ENCODE measurements at regions not wholly inside any gene's neighbourhood (a gene's known extent, or its start where the extent isn't known, plus 50 kb on each side); places are given as distances from the start of the nearest gene placed in this dataset.

DNA sequence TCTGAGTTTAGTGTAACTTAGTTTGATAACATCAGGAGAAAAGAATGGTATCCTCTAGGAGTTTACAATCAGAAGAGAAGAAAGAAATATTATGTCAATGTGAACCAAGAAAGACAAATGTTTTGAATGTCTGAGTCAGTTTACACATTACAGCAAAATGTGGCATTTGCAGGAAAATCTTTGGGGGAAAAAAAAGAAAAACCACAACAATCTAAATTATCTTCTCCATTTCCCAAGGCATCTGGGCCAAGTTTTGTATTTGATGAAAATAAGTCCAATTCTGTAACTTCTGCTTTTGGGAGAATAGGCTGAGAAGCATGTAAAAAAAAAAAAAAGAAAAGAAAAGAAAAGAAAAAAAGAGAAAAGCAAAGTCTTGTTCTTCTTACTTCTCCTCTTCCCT lies 58.8 kb upstream of the FLRT2 start:
- intact Hi-C loops (cut with micrococcal nuclease): no loop called here
- Mint-ChIP-seq H3K4me3 (no peak overlapping the region), H3K27me3 (ENCODE audit: low read depth) (no peaks in the 10 kb centered on the region)

DNA sequence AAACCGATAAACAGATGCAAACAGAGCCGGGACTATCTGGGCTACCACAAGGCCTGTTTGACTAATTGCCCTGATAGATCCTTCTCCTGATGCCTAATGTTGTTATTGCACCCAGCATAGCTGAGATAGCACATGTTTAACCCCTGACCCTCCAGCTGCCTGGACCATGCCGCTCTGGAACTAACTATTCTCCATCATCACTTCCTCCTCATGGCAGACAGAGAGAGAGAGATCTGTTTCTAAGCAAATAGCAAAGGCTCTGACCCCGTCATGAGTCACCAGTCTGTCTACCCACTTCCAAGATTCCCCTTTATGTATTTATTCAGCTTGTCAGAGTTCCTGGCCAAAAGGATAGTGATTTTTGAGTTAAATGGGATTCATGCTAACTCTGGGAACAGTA lies 58.2 kb upstream of the FLRT2 start:
- CTCF ChIA-PET: no interaction called here
- no peak for DNase-seq
- Mint-ChIP-seq H3K36me3 (ENCODE audit: low read depth) (no peaks in the 10 kb centered on the region), H3K27me3 (ENCODE audit: low read depth) (no peaks in the 10 kb centered on the region), H3K9me3 (peaks cover 2% of the 10 kb centered on the region), H3K4me3 (no peak overlapping the region), H3K27ac (no peak overlapping the region), H3K4me1 (ENCODE audit: low read depth) (no peaks in the 10 kb centered on the region)
- intact Hi-C loops (cut with micrococcal nuclease): no loop called here

More for the DNA sequence above, 58.8 kb upstream of the FLRT2 start:
- no peaks in the 10 kb centered on the region for H3K9me3 Mint-ChIP-seq
- no peak overlapping the region for H3K27ac Mint-ChIP-seq
- no peaks in the 10 kb centered on the region for H3K36me3 Mint-ChIP-seq (ENCODE audit: low read depth)
- no peaks in the 10 kb centered on the region for H3K4me1 Mint-ChIP-seq (ENCODE audit: low read depth)
- no peak for DNase-seq
- CTCF ChIA-PET: no interaction called here

DNA sequence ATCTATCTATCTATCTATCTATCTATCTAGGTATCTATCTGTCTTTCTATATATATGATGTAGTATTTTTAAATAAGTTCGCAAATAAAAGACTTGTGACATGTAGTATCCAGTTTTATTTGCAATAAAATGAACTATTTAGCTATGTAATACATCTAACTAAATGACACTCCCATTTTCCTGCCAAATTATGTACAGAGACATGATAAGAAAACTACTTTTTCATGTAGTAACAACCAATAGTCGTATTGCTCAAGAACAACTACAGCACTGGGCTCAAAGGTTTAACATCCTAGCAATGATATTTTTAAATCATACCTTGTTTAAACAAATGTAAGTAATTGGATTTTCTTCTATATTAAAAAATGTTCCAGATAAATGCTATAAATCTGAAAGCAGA lies 55.5 kb upstream of the FLRT2 start:
- Mint-ChIP-seq H3K4me1 (ENCODE audit: low read depth) (no peaks in the 10 kb centered on the region), H3K4me3 (no peak overlapping the region), H3K9me3 (peaks cover 2% of the 10 kb centered on the region), H3K36me3 (ENCODE audit: low read depth) (no peaks in the 10 kb centered on the region), H3K27ac (no peak overlapping the region), H3K27me3 (ENCODE audit: low read depth) (no peaks in the 10 kb centered on the region)
- DNase-seq: no peak
- intact Hi-C loops (cut with micrococcal nuclease): no loop called here
- CTCF ChIA-PET: no interaction called here

DNA sequence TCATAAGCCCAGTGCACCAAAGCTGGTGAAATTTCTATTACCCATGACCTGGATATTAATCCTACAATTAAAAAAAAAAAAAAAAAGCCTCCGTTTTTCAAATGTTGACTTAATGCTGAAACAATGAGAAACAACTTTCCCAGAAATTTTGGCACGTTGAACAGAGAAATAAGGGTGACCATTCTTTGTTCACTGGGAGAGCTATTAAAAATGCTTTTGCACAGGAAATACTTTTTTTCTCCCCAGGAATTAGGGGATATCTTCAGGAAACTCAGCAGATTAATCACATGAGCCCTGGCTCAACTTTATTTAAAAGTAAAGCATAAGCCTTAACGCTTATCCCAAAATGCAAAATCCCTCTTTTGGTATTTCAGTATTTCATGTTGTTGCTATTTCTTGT lies 54.8 kb upstream of the FLRT2 start:
- Mint-ChIP-seq H3K27me3 (ENCODE audit: low read depth) (no peaks in the 10 kb centered on the region), H3K36me3 (ENCODE audit: low read depth) (no peaks in the 10 kb centered on the region), H3K27ac (no peak overlapping the region), H3K9me3 (peaks cover 2% of the 10 kb centered on the region), H3K4me1 (ENCODE audit: low read depth) (no peaks in the 10 kb centered on the region), H3K4me3 (no peak overlapping the region)
- DNase-seq: no peak
- CTCF ChIA-PET: no interaction called here
- intact Hi-C loops (cut with micrococcal nuclease): no loop called here

DNA sequence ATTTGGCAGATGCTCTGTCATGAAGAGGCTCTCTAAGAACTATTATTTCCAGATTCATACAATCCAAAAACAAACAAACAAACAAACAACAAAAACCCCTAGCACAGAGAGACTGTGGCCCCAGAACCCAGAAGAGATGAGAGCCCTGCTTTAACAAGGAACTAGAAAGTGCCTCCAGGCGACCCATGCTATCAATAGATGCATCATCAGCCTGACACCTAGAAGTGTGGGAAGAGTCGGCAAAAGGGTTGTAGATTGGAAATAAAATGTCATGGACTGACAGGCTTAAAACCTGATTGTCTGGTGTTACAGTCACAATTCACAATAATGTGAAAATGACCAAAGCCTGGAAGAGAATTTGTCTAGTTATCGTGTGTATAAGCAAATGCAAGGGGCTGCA lies 50.6 kb upstream of the FLRT2 start:
- Mint-ChIP-seq H3K4me1 (ENCODE audit: low read depth) (no peaks in the 10 kb centered on the region), H3K36me3 (ENCODE audit: low read depth) (no peaks in the 10 kb centered on the region), H3K27me3 (ENCODE audit: low read depth) (no peaks in the 10 kb centered on the region), H3K9me3 (peaks cover 2% of the 10 kb centered on the region), H3K4me3 (no peak overlapping the region), H3K27ac (no peak overlapping the region)
- intact Hi-C loops (cut with micrococcal nuclease): no loop called here
- no peak for DNase-seq
- CTCF ChIA-PET: no interaction called here

DNA sequence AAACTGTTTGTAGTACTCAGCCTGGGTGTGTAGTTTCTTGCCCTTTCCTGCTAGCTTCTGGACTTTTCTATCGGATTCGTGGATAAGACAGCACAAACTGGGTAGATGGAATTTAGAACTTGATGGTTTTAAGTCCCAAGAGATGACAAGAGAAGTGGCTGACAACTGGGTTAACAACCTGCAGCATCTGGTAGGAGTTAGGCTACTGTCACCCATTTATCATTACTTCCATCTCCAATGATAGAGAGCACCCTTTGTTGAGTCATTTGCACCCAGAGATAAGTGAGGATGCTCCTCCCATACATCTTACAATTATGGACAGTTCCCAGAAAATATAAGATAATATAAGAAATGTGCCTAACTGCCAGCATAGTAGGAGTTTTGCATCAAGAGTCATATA lies 50.2 kb upstream of the FLRT2 start:
- Mint-ChIP-seq H3K27ac (no peak overlapping the region), H3K4me3 (no peak overlapping the region), H3K36me3 (ENCODE audit: low read depth) (no peaks in the 10 kb centered on the region), H3K9me3 (peaks cover 2% of the 10 kb centered on the region), H3K4me1 (ENCODE audit: low read depth) (no peaks in the 10 kb centered on the region), H3K27me3 (ENCODE audit: low read depth) (no peaks in the 10 kb centered on the region)
- intact Hi-C loops (cut with micrococcal nuclease): no loop called here
- CTCF ChIA-PET: no interaction called here
- no peak for DNase-seq

All from activated naive CD4-positive, alpha-beta T cell treated with anti-CD3 and anti-CD28 coated beads for 36 hours (primary cell).